ENCODE measurements at regions not wholly inside any gene's neighbourhood (a gene's known extent, or its start where the extent isn't known, plus 50 kb on each side); places are given as distances from the start of the nearest gene placed in this dataset.

DNA sequence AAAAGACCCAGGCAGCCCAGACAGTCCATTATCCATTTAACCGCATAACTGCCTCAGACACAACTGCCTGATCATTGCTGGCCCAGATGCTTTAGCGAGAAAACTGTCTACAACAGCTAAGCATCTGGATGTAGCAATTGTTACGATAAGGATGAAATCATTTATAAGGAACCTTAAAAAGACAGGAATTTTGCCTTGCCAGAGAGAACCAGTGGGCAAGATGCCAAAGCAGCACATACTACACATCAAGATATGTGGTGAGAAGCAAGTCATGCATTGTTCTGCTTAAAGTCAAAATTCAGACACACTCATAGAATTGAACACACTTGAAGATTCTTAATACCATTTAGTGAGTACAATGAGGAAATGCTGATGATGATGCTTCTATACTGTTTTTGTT lies 1525.3 kb downstream of the CDH8 start:
- Mint-ChIP-seq H3K4me1 (peaks cover 12% of the 10 kb centered on the region; the same call in 2 of the 3 replicates), H3K27ac (no peak overlapping the region), H3K9me3 (no peaks in the 10 kb centered on the region), H3K4me3 (no peak overlapping the region), H3K27me3 (ENCODE audit: insufficient read depth, low read depth, poor library complexity) (no peaks in the 10 kb centered on the region), H3K36me3 (ENCODE audit: low read depth) (no peaks in the 10 kb centered on the region; the same call in 2 of the 3 replicates)
- Histone ChIP-seq H3K27ac (ENCODE audit: low read depth) (no peak overlapping the region), H4K20me1 (replicated peaks; ENCODE audit: insufficient read depth) (no peaks in the 10 kb centered on the region), H3K27me3 (ENCODE audit: insufficient read depth) (no peaks in the 10 kb centered on the region), H2AFZ (no peak overlapping the region), H3K36me3 (ENCODE audit: insufficient read depth) (no peaks in the 10 kb centered on the region), H3K79me2 (replicated peaks; ENCODE audit: insufficient read depth) (no peaks in the 10 kb centered on the region), H3K4me2 (no peak overlapping the region), H3K9me2 (ENCODE audit: insufficient read depth) (no peaks in the 10 kb centered on the region), H3F3A (replicated peaks; ENCODE audit: low read depth) (no peaks in the 10 kb centered on the region), H3K4me1 (ENCODE audit: insufficient read depth) (no peaks in the 10 kb centered on the region), H3K4me3 (no peak overlapping the region)
- no peak for TF ChIP-seq NANOG (IDR thresholded peaks at IDR 0.05; ENCODE audit: borderline replicate concordance)
- no peak for TF ChIP-seq ZNF114 (CRISPR knock-in tag; IDR thresholded peaks at IDR 0.05)
- TF ChIP-seq EZH2phosphoT487 (IDR thresholded peaks at IDR 0.05; ENCODE audit: unreplicated experiment), result no peak
- no peak for TF ChIP-seq STAT1 (IDR thresholded peaks at IDR 0.05; ENCODE audit: unreplicated experiment)
- no peak for TF ChIP-seq POLR2AphosphoS5 (IDR thresholded peaks at IDR 0.05; ENCODE audit: low read depth)
- TF ChIP-seq EZH2 (IDR thresholded peaks at IDR 0.05; ENCODE audit: low read depth, unreplicated experiment), result no peak
- no peak for TF ChIP-seq ETS1 (IDR thresholded peaks at IDR 0.05)
- TF ChIP-seq JUNB (IDR thresholded peaks at IDR 0.05; ENCODE audit: unreplicated experiment), result no peak
- TF ChIP-seq, protein P1, sequence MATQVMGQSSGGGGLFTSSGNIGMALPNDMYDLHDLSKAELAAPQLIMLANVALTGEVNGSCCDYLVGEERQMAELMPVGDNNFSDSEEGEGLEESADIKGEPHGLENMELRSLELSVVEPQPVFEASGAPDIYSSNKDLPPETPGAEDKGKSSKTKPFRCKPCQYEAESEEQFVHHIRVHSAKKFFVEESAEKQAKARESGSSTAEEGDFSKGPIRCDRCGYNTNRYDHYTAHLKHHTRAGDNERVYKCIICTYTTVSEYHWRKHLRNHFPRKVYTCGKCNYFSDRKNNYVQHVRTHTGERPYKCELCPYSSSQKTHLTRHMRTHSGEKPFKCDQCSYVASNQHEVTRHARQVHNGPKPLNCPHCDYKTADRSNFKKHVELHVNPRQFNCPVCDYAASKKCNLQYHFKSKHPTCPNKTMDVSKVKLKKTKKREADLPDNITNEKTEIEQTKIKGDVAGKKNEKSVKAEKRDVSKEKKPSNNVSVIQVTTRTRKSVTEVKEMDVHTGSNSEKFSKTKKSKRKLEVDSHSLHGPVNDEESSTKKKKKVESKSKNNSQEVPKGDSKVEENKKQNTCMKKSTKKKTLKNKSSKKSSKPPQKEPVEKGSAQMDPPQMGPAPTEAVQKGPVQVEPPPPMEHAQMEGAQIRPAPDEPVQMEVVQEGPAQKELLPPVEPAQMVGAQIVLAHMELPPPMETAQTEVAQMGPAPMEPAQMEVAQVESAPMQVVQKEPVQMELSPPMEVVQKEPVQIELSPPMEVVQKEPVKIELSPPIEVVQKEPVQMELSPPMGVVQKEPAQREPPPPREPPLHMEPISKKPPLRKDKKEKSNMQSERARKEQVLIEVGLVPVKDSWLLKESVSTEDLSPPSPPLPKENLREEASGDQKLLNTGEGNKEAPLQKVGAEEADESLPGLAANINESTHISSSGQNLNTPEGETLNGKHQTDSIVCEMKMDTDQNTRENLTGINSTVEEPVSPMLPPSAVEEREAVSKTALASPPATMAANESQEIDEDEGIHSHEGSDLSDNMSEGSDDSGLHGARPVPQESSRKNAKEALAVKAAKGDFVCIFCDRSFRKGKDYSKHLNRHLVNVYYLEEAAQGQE (IDR thresholded peaks at IDR 0.05; ENCODE audit: unreplicated experiment), result no peak
- TF ChIP-seq, protein P2, sequence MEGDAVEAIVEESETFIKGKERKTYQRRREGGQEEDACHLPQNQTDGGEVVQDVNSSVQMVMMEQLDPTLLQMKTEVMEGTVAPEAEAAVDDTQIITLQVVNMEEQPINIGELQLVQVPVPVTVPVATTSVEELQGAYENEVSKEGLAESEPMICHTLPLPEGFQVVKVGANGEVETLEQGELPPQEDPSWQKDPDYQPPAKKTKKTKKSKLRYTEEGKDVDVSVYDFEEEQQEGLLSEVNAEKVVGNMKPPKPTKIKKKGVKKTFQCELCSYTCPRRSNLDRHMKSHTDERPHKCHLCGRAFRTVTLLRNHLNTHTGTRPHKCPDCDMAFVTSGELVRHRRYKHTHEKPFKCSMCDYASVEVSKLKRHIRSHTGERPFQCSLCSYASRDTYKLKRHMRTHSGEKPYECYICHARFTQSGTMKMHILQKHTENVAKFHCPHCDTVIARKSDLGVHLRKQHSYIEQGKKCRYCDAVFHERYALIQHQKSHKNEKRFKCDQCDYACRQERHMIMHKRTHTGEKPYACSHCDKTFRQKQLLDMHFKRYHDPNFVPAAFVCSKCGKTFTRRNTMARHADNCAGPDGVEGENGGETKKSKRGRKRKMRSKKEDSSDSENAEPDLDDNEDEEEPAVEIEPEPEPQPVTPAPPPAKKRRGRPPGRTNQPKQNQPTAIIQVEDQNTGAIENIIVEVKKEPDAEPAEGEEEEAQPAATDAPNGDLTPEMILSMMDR (conservative IDR thresholded peaks at IDR 0.05; ENCODE audit: low read depth in 2 of 2), result no peak
- DNase-seq (ENCODE audit: low spot score) (no peak), ATAC-seq (no peak)

DNA sequence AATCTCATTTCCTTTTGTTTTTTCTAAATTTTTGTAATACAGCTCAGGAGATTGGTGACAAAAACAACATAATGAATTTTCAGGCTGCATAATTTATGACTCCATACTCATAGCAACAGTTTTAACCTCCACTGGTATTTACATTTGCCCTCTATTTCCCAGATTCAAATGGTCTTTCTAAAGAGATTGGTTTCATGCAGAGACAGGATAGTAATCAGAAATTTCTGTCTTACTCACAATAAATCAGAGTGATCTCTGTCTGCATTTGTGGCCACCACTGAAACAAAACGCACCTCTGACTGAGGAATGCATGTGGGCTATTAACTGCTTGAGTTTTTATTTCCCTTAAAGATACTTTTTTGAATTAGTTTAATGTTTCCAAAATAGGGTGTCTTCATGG lies 1526.0 kb downstream of the CDH8 start:
- Histone ChIP-seq H3K4me3 (no peak overlapping the region), H4K20me1 (replicated peaks; ENCODE audit: insufficient read depth) (no peaks in the 10 kb centered on the region), H3K27me3 (ENCODE audit: insufficient read depth) (no peaks in the 10 kb centered on the region), H3K9me2 (ENCODE audit: insufficient read depth) (no peaks in the 10 kb centered on the region), H3K79me2 (replicated peaks; ENCODE audit: insufficient read depth) (no peaks in the 10 kb centered on the region), H3K4me2 (no peak overlapping the region), H3K36me3 (ENCODE audit: insufficient read depth) (no peaks in the 10 kb centered on the region), H3F3A (replicated peaks; ENCODE audit: low read depth) (no peaks in the 10 kb centered on the region), H3K27ac (ENCODE audit: low read depth) (no peak overlapping the region), H2AFZ (no peak overlapping the region), H3K4me1 (ENCODE audit: insufficient read depth) (no peaks in the 10 kb centered on the region)
- ATAC-seq, result no peak
- no peaks in the 10 kb centered on the region for H3K27me3 Mint-ChIP-seq (ENCODE audit: insufficient read depth, low read depth, poor library complexity)
- H3K27ac Mint-ChIP-seq, result peak overlapping the region; percentile 64
- H3K4me1 Mint-ChIP-seq, result peaks cover 12% of the 10 kb centered on the region; the same call in 2 of the 3 replicates
- no peaks in the 10 kb centered on the region; the same call in 2 of the 3 replicates for H3K36me3 Mint-ChIP-seq (ENCODE audit: low read depth)
- no peaks in the 10 kb centered on the region for H3K9me3 Mint-ChIP-seq
- no peak for DNase-seq (ENCODE audit: low spot score)
- H3K4me3 Mint-ChIP-seq, result no peak overlapping the region
- no peak for TF ChIP-seq ZNF114 (CRISPR knock-in tag; IDR thresholded peaks at IDR 0.05)
- TF ChIP-seq ETS1 (IDR thresholded peaks at IDR 0.05), result no peak
